WTC11 (cell line): ENCODE measurements at regions not wholly inside any gene's neighbourhood (a gene's known extent, or its start where the extent isn't known, plus 50 kb on each side); places are given as distances from the start of the nearest gene placed in this dataset.

Source experiments
- ATF1 ChIP-seq: sonication (generic); formaldehyde crosslinking; IDR thresholded peaks from 2 replicates; pipeline ENCODE4 v1.8.1; 2023; ENCODE audit warnings: mild to moderate bottlenecking, moderate library complexity, missing genetic modification reagents
- CBFB ChIP-seq: sonication (generic); formaldehyde crosslinking; IDR thresholded peaks from 2 replicates; pipeline ENCODE4 v1.8.1; 2022; ENCODE audit warnings: mild to moderate bottlenecking, low read depth, missing genetic modification reagents
- CREM ChIP-seq: sonication (generic); formaldehyde crosslinking; IDR thresholded peaks from 2 replicates; pipeline ENCODE4 v1.8.1; 2022; ENCODE audit warnings: mild to moderate bottlenecking, missing genetic modification reagents, moderate library complexity
- CTCF ChIP-seq: fragments of 200-600 bp; IDR thresholded peaks from 2 replicates; pipeline ENCODE4 v1.8.0; 2022; ENCODE audit warnings: antibody characterized with exemption
- ETV6 ChIP-seq: sonication (generic); formaldehyde crosslinking; IDR thresholded peaks from 2 replicates; pipeline ENCODE4 v1.8.1; 2022; ENCODE audit warnings: mild to moderate bottlenecking, missing genetic modification reagents
- JUN ChIP-seq: sonication (generic); formaldehyde crosslinking; IDR thresholded peaks from 2 replicates; pipeline ENCODE4 v1.8.0; 2023; ENCODE audit warnings: mild to moderate bottlenecking, missing genetic modification reagents
- MLX ChIP-seq: sonication (generic); formaldehyde crosslinking; IDR thresholded peaks from 2 replicates; pipeline ENCODE4 v1.8.1; 2023; ENCODE audit warnings: mild to moderate bottlenecking, missing genetic modification reagents, moderate library complexity
- NFATC4 ChIP-seq: fragments of 250-450 bp; sonication (Bioruptor Pico); IDR thresholded peaks from 2 replicates; pipeline ENCODE4 v1.9.0; 2021; ENCODE audit warnings: mild to moderate bottlenecking
- ZNF317 ChIP-seq: sonication (generic); formaldehyde crosslinking; IDR thresholded peaks from 2 replicates; pipeline ENCODE4 v1.8.1; 2023; ENCODE audit warnings: low read depth, mild to moderate bottlenecking, moderate library complexity, missing genetic modification reagents, borderline replicate concordance

- no peak for TF ChIP-seq ZNF317 (CRISPR knock-in tag)
- no peak for TF ChIP-seq ATF1 (CRISPR knock-in tag)
- no peak for TF ChIP-seq CTCF
- TF ChIP-seq JUN (CRISPR knock-in tag), result no peak
- TF ChIP-seq ETV6 (CRISPR knock-in tag), result no peak
- no peak for TF ChIP-seq MLX (CRISPR knock-in tag)
- no peak for TF ChIP-seq CBFB (CRISPR knock-in tag)
- TF ChIP-seq NFATC4 (CRISPR knock-in tag), result no peak
- TF ChIP-seq CREM (CRISPR knock-in tag), result no peak
Observed at GRCh38 chr1:43052322-43052721, 93.7 kb upstream of the SLC2A1 start.
